Natural killer cell (primary cell): ENCODE measurements at regions not wholly inside any gene's neighbourhood (a gene's known extent, or its start where the extent isn't known, plus 50 kb on each side); places are given as distances from the start of the nearest gene placed in this dataset.

Experiments
- ATAC-seq, 3 donors: fragments of 150-1000 bp in 2 of 3; fragments of 200-7000 bp in 1 of 3; cut with Tn5 transposase; 1 replicate in 1 of 3; 2 replicates in 2 of 3; pipeline ENCODE4 v1.10.0; 2021; ENCODE audit warnings: mild to moderate bottlenecking in 2 of 3, moderate library complexity in 2 of 3
- DNase-seq, 2 donors: peaks; one replicate each; pipeline versions ENCODE4 v3.0.0 to v3.0.0-alpha.2; 2013 to 2021; ENCODE audit warnings: mixed read lengths in 1 of 2
- H3K27ac ChIP-seq: one replicate; pipeline ENCODE4 v1.5.1; 2013; ENCODE audit warnings: mild to moderate bottlenecking, low read length
- H3K27me3 ChIP-seq: one replicate; pipeline ENCODE4 v1.6.1; 2013; ENCODE audit warnings: low read length; ENCODE audit not compliant: control insufficient read depth, insufficient read depth
- H3K36me3 ChIP-seq: one replicate; pipeline ENCODE4 v1.6.1; 2013; ENCODE audit warnings: low read length; ENCODE audit not compliant: control insufficient read depth, insufficient read depth
- H3K4me1 ChIP-seq: one replicate; pipeline ENCODE4 v1.6.1; 2013; ENCODE audit warnings: low read length; ENCODE audit not compliant: control insufficient read depth, insufficient read depth
- H3K4me3 ChIP-seq: one replicate; pipeline ENCODE4 v1.5.1; 2013; ENCODE audit warnings: low read length
- H3K9me3 ChIP-seq: one replicate; pipeline ENCODE4 v1.6.1; 2013; ENCODE audit warnings: low read length; ENCODE audit not compliant: control insufficient read depth, insufficient read depth
- H3K27ac Mint-ChIP-seq, 2 donors: one replicate each; pipeline ENCODE4 v1.8.0; 2022; ENCODE audit warnings: mild to moderate bottlenecking in 2 of 2, mixed read lengths in 2 of 2, moderate library complexity in 1 of 2
- H3K27me3 Mint-ChIP-seq, 2 donors: one replicate each; pipeline ENCODE4 v1.8.0; 2022; ENCODE audit warnings: low read depth in 2 of 2, mixed read lengths in 2 of 2
- H3K36me3 Mint-ChIP-seq: one replicate; pipeline ENCODE4 v1.8.0; 2022; ENCODE audit warnings: mixed read lengths
- H3K4me1 Mint-ChIP-seq, 2 donors: one replicate each; pipeline ENCODE4 v1.8.0; 2022; ENCODE audit warnings: mixed read lengths in 2 of 2
- H3K4me3 Mint-ChIP-seq: one replicate; pipeline ENCODE4 v1.8.0; 2022; ENCODE audit warnings: mild to moderate bottlenecking, moderate library complexity, mixed read lengths
- H3K9me3 Mint-ChIP-seq, 2 donors: one replicate each; pipeline ENCODE4 v1.8.0; 2022; ENCODE audit warnings: mixed read lengths in 2 of 2
- WGBS: methylation state at CpG from one replicate; pipeline ENCODE4 v1.1.7; 2013; ENCODE audit warnings: missing lambda C conversion rate; ENCODE audit not compliant: insufficient coverage; 5-methylcytosine and 5-hydroxymethylcytosine counted together
- intact Hi-C: fragments of 100-400 bp; cut with micrococcal nuclease; formaldehyde crosslinking; loops from one replicate; pipeline ENCODE4 v1.14.2; 2022
- TF ChIP-seq, protein P1 (sequence below): fragments of 200-600 bp; IDR thresholded peaks from one replicate; pipeline ENCODE4 v1.8.0; 2022; ENCODE audit warnings: antibody characterized with exemption

DNA sequence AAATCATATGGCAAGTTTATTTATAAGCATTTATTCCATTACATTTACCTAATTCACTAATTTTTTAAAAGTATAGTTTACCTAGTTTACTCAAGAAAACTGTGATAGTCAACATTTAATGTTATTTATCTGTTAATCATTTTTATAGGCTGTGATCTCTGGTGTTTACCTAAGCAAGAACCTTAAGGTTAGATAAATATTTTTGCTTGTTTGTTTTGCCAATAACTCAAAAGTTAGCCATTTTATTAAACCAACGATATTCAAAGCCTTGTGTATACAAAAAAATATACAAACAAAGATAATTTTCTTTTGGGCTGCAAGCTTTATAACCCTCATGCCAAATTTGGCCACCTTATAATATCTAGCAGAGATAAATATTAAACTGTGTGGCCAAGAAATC, 157.3 kb downstream of the SLCO1B3 start:
- Mint-ChIP-seq H3K36me3 (no peaks in the 10 kb centered on the region), H3K9me3 (peaks cover 6 to 9% of the 10 kb centered on the region in 2 donors), H3K27me3 (no peaks in the 10 kb centered on the region), H3K4me3 (no peak overlapping the region), H3K27ac (no peak overlapping the region), H3K4me1 (no peaks in the 10 kb centered on the region)
- ATAC-seq (no peak), DNase-seq (no peak)
- no peak overlapping the region for H3K27ac ChIP-seq
- no peak overlapping the region for H3K4me3 ChIP-seq
- no peaks in the 10 kb centered on the region for H3K36me3 ChIP-seq
- no CpG with 5 or more reads among the region's 1 CpG for WGBS
- no peaks in the 10 kb centered on the region for H3K4me1 ChIP-seq
- intact Hi-C loops, result no loop called here
- peaks cover 5% of the 10 kb centered on the region for H3K9me3 ChIP-seq
- TF ChIP-seq, protein P1, sequence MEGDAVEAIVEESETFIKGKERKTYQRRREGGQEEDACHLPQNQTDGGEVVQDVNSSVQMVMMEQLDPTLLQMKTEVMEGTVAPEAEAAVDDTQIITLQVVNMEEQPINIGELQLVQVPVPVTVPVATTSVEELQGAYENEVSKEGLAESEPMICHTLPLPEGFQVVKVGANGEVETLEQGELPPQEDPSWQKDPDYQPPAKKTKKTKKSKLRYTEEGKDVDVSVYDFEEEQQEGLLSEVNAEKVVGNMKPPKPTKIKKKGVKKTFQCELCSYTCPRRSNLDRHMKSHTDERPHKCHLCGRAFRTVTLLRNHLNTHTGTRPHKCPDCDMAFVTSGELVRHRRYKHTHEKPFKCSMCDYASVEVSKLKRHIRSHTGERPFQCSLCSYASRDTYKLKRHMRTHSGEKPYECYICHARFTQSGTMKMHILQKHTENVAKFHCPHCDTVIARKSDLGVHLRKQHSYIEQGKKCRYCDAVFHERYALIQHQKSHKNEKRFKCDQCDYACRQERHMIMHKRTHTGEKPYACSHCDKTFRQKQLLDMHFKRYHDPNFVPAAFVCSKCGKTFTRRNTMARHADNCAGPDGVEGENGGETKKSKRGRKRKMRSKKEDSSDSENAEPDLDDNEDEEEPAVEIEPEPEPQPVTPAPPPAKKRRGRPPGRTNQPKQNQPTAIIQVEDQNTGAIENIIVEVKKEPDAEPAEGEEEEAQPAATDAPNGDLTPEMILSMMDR, result no peak
- no peaks in the 10 kb centered on the region for H3K27me3 ChIP-seq

DNA sequence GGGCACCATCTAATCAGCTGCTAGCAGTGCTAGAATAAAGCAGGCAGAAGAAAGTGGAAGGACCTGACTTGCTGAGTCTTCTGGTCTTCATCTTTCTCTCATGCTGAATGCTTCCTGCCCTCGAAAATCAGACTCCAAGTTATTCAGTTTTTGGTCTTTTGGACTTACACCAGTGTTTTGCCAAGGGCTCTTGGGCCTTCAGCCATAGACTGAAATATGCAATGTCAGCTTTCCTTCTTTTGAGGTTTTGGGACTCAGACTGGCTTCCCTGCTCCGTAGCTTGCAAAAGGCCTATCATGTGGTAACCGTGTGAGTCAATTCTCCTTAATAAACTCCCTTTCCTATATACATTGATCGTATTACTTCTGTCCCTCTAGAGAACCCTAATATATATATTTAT, 159.3 kb downstream of the SLCO1B3 start:
- no peak overlapping the region for H3K4me3 ChIP-seq
- no peak overlapping the region for H3K4me3 Mint-ChIP-seq
- no peak overlapping the region for H3K27ac Mint-ChIP-seq
- peaks cover 5% of the 10 kb centered on the region for H3K9me3 ChIP-seq
- H3K36me3 Mint-ChIP-seq, result no peaks in the 10 kb centered on the region
- H3K4me1 ChIP-seq, result no peaks in the 10 kb centered on the region
- no peaks in the 10 kb centered on the region for H3K4me1 Mint-ChIP-seq
- 58% methylated on average over 3 of the region's 4 CpGs for WGBS
- intact Hi-C loops, result no loop called here
- H3K27ac ChIP-seq, result no peak overlapping the region
- TF ChIP-seq, protein P1, result no peak
- H3K9me3 Mint-ChIP-seq, result peaks cover 8 to 13% of the 10 kb centered on the region in 2 donors
- DNase-seq (no peak), ATAC-seq (no peak)
- no peaks in the 10 kb centered on the region for H3K36me3 ChIP-seq
- H3K27me3 ChIP-seq, result no peaks in the 10 kb centered on the region
- no peaks in the 10 kb centered on the region for H3K27me3 Mint-ChIP-seq

DNA sequence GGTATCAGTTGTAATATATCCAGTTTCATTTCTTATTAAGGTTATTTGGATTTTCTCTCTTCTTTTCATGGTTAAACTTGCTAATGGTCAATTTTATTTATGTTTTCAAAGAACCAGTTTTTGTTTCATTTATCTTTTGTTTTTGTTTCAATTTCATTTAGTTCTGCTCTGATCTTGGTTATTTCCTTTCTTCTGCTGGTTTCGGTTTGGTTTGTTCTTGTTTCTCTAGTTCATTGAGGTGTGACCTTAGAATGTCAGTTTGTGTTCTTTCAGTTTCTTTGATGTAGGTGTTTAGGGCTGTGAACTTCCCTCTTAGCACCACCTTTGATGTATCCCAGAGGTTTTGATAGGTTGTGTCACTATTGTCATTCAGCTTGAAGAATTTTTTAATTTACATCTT, 145.6 kb upstream of the SLCO1B1 start:
- H3K4me3 Mint-ChIP-seq, result no peak overlapping the region
- no peaks in the 10 kb centered on the region for H3K4me1 Mint-ChIP-seq
- no peak overlapping the region for H3K27ac Mint-ChIP-seq
- Histone ChIP-seq H3K27me3 (no peaks in the 10 kb centered on the region), H3K36me3 (no peaks in the 10 kb centered on the region), H3K4me3 (no peak overlapping the region), H3K9me3 (no peaks in the 10 kb centered on the region), H3K27ac (no peak overlapping the region), H3K4me1 (no peaks in the 10 kb centered on the region)
- no peaks in the 10 kb centered on the region for H3K27me3 Mint-ChIP-seq
- TF ChIP-seq, protein P1, result no peak
- intact Hi-C loops, result no loop called here
- no peak for ATAC-seq
- H3K36me3 Mint-ChIP-seq, result peaks cover 9% of the 10 kb centered on the region
- DNase-seq, result peak in 1 of 2 donors; percentile 2
- peaks cover 12 to 15% of the 10 kb centered on the region in 2 donors for H3K9me3 Mint-ChIP-seq
- WGBS, result 50% methylated on average over 1 of the region's 1 CpG

DNA sequence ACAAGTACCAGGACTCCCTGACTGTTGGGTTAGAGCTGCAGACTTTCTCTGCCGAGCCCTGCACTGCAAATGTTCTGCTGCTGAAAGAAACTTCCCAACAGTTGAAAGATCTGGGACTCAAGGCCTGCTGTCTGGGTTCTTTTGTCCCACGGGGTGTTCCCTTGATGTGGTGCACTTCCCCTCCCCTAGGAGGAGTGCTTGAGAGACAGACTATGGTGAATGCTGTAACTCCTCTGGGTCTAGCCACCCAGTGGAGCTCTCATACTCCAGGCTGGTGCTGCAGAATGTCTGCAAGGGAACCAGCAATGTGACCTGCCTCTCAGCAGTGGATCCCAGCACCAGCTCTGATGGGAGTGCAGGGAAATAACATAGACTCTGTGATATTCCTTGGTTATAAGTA, 129.2 kb upstream of the SLCO1B1 start:
- Histone ChIP-seq H3K9me3 (peaks cover 9% of the 10 kb centered on the region), H3K36me3 (no peaks in the 10 kb centered on the region), H3K27me3 (no peaks in the 10 kb centered on the region), H3K4me3 (no peak overlapping the region), H3K4me1 (no peaks in the 10 kb centered on the region), H3K27ac (no peak overlapping the region)
- DNase-seq (no peak), ATAC-seq (no peak)
- Mint-ChIP-seq H3K27me3 (no peaks in the 10 kb centered on the region), H3K9me3 (peaks cover 13 to 24% of the 10 kb centered on the region in 2 donors), H3K4me3 (no peak overlapping the region), H3K4me1 (no peaks in the 10 kb centered on the region), H3K36me3 (peaks cover 5% of the 10 kb centered on the region), H3K27ac (no peak overlapping the region)
- 86% methylated on average over 2 of the region's 2 CpGs for WGBS
- TF ChIP-seq, protein P1, result no peak
- intact Hi-C loops, result no loop called here
